ENCODE measurements at regions not wholly inside any gene's neighbourhood (a gene's known extent, or its start where the extent isn't known, plus 50 kb on each side); places are given as distances from the start of the nearest gene placed in this dataset.

DNA sequence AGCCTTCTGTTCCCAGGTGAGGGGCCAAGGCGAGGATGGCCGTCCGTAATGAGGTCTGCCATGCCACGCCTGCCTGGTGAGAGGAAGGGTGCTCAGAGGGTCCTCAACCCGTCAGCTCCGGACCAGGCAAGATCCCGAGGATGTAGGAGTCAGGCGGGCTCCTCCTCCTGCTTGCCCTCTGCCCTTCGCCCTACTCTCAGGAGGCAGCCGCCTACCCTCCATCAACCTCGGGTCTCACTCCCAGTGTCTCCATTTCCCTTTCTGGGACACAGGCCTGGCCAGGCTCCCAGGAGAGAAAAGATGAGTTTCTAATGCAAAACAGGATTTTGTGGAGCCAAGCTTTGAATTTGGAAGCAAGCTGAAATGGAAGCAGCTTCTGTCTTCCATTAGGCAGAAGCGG lies 184.0 kb downstream of the PTPN20 start:
- Histone ChIP-seq H3K36me3 (replicated peaks in 1 of 2; ENCODE audit: control insufficient read depth in 1 of 2, insufficient read depth in 2 of 2, low read length in 2 of 2) (no peaks in the 10 kb centered on the region), H3K79me2 (ENCODE audit: insufficient read depth, low read length) (no peaks in the 10 kb centered on the region), H3K9me3 (replicated peaks in 1 of 2; ENCODE audit: control insufficient read depth in 1 of 2, insufficient read depth in 1 of 2, low read length in 2 of 2) (peaks cover 0 to 7% of the 10 kb centered on the region in 2 donors), H2AFZ (ENCODE audit: insufficient read depth, low read depth, low read length, poor library complexity, severe bottlenecking) (no peak overlapping the region), H3K4me1 (ENCODE audit: control insufficient read depth in 1 of 2, insufficient read depth in 2 of 2, low read length in 2 of 2) (no peaks in the 10 kb centered on the region), H3K27ac (ENCODE audit: low read depth in 1 of 2, low read length in 2 of 2) (no peak overlapping the region), H3K9ac (ENCODE audit: insufficient read depth, low read length, poor library complexity, severe bottlenecking) (no peak overlapping the region), H3K4me3 (replicated peaks in 1 of 3; ENCODE audit: low read depth in 2 of 3, low read length in 3 of 3) (no peak overlapping the region), H4K20me1 (ENCODE audit: insufficient read depth, low read length) (no peaks in the 10 kb centered on the region), H3K4me2 (replicated peaks; ENCODE audit: extremely low read depth, low read length, poor library complexity, severe bottlenecking) (no peak overlapping the region), H3K27me3 (ENCODE audit: control insufficient read depth in 2 of 2, insufficient read depth in 2 of 2, low read length in 2 of 2) (no peaks in the 10 kb centered on the region)
- WGBS (ENCODE audit: insufficient coverage): 96% methylated on average over 5 of the region's 12 CpGs
- H3K9me3 Mint-ChIP-seq: peaks cover 0 to 9% (median 5%) of the 10 kb centered on the region in 7 donors
- no peaks in the 10 kb centered on the region for H3K36me3 Mint-ChIP-seq
- TF ChIP-seq, protein P1, sequence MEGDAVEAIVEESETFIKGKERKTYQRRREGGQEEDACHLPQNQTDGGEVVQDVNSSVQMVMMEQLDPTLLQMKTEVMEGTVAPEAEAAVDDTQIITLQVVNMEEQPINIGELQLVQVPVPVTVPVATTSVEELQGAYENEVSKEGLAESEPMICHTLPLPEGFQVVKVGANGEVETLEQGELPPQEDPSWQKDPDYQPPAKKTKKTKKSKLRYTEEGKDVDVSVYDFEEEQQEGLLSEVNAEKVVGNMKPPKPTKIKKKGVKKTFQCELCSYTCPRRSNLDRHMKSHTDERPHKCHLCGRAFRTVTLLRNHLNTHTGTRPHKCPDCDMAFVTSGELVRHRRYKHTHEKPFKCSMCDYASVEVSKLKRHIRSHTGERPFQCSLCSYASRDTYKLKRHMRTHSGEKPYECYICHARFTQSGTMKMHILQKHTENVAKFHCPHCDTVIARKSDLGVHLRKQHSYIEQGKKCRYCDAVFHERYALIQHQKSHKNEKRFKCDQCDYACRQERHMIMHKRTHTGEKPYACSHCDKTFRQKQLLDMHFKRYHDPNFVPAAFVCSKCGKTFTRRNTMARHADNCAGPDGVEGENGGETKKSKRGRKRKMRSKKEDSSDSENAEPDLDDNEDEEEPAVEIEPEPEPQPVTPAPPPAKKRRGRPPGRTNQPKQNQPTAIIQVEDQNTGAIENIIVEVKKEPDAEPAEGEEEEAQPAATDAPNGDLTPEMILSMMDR (IDR thresholded peaks at IDR 0.05): no peak
- intact Hi-C loops (cut with micrococcal nuclease): no loop called here
- H3K4me3 Mint-ChIP-seq: no peak overlapping the region
- H3K4me1 Mint-ChIP-seq: peaks cover 1% of the 10 kb centered on the region
- DNase-seq: no peak
- no peak overlapping the region for H3K27ac Mint-ChIP-seq
- H3K27me3 Mint-ChIP-seq (ENCODE audit: low read depth in 3 of 3): peaks cover 3 to 6% (median 5%) of the 10 kb centered on the region in 3 donors

DNA sequence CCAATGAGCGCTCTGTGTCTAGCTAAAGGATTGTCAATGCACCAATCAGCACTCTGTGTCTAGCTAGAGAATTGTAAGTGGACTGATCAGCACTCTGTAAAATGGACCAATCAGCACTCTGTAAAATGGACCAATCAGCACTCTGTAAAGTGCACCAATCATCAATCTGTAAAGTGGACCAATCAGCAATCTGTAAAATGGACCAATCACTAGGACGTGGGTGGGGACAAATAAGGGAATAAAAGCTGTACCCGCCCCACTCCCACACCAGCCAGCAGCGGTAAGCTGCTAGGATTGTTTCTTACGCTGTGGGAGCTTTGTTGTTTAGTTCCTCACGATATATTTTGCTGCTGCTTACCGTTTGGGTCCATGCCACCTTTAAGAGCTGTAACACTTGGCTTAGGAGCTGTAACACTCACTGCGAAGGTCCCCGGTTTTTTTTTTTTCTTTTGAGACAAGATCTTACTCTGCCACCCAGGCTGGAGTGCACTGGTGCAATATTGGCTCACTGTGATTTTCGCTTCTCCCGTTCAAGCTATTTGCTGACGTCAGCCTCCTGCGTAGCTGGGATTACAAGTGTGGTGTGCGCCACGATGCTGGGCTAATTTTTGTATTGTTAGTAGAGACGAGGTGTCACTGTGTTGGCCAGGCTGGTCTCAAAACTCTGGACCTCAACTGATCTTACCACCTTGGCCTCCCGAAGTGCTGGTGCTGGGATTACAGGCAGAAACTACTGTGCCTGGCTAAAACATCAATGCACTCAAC lies 184.8 kb downstream of the PTPN20 start:
- Histone ChIP-seq H3K9ac (ENCODE audit: insufficient read depth, low read length, poor library complexity, severe bottlenecking) (no peak overlapping the region), H2AFZ (ENCODE audit: insufficient read depth, low read depth, low read length, poor library complexity, severe bottlenecking) (no peak overlapping the region), H4K20me1 (ENCODE audit: insufficient read depth, low read length) (no peaks in the 10 kb centered on the region), H3K36me3 (replicated peaks in 1 of 2; ENCODE audit: control insufficient read depth in 1 of 2, insufficient read depth in 2 of 2, low read length in 2 of 2) (no peaks in the 10 kb centered on the region), H3K4me3 (replicated peaks in 1 of 3; ENCODE audit: low read depth in 2 of 3, low read length in 3 of 3) (no peak overlapping the region), H3K9me3 (replicated peaks in 1 of 2; ENCODE audit: control insufficient read depth in 1 of 2, insufficient read depth in 1 of 2, low read length in 2 of 2) (peaks cover 0 to 7% of the 10 kb centered on the region in 2 donors), H3K4me1 (ENCODE audit: control insufficient read depth in 1 of 2, insufficient read depth in 2 of 2, low read length in 2 of 2) (no peaks in the 10 kb centered on the region), H3K27ac (ENCODE audit: low read depth in 1 of 2, low read length in 2 of 2) (no peak overlapping the region), H3K4me2 (replicated peaks; ENCODE audit: extremely low read depth, low read length, poor library complexity, severe bottlenecking) (no peak overlapping the region), H3K27me3 (ENCODE audit: control insufficient read depth in 2 of 2, insufficient read depth in 2 of 2, low read length in 2 of 2) (no peaks in the 10 kb centered on the region), H3K79me2 (ENCODE audit: insufficient read depth, low read length) (no peaks in the 10 kb centered on the region)
- Mint-ChIP-seq H3K4me3 (no peak overlapping the region), H3K4me1 (no peaks in the 10 kb centered on the region), H3K27ac (peak overlapping the region in 1 of 7 donors; percentile 8), H3K36me3 (no peaks in the 10 kb centered on the region), H3K9me3 (peaks cover 0 to 9% (median 5%) of the 10 kb centered on the region in 7 donors), H3K27me3 (ENCODE audit: low read depth in 3 of 3) (peaks cover 5 to 6% (median 5%) of the 10 kb centered on the region in 3 donors)
- TF ChIP-seq, protein P1 (IDR thresholded peaks at IDR 0.05): no peak
- intact Hi-C loops (cut with micrococcal nuclease): no loop called here
- 96% methylated on average over 13 of the region's 17 CpGs for whole genome bisulfite sequencing (ENCODE audit: insufficient coverage)
- DNase-seq: no peak
